HG03159 (cell line): ENCODE measurements at regions not wholly inside any gene's neighbourhood (a gene's known extent, or its start where the extent isn't known, plus 50 kb on each side); places are given as distances from the start of the nearest gene placed in this dataset.
"Not testable (repeated sequence)": the region's sequence is repeated elsewhere in the genome, so short reads cannot be mapped to it uniquely, and the experiment has no call there.

Experiments
- ATAC-seq: cut with Tn5 transposase; IDR thresholded peaks from one replicate; pipeline ENCODE4 v1.9.1; 2021; ENCODE audit warnings: mild to moderate bottlenecking, moderate library complexity; ENCODE audit not compliant: unreplicated experiment

- ATAC-seq = no peak
Observed at GRCh38 chr10:21041763-21042458, 144.8 kb upstream of the NEBL start.

GRCh38 chr10:21039721-21040120 is 142.6 kb upstream of the NEBL start:
- ATAC-seq = no peak

- no peak for ATAC-seq
Observed at GRCh38 chr10:21036757-21037156, 139.6 kb upstream of the NEBL start.

GRCh38 chr10:21034770-21035169 is 137.7 kb upstream of the NEBL start:
- ATAC-seq = not testable (repeated sequence)

GRCh38 chr10:21034241-21034640 is 137.1 kb upstream of the NEBL start:
- no peak for ATAC-seq

GRCh38 chr10:21032587-21033319 is 135.6 kb upstream of the NEBL start:
- no peak for ATAC-seq

GRCh38 chr10:21031232-21031795 is 134.2 kb upstream of the NEBL start:
- ATAC-seq = no peak

- ATAC-seq = no peak
Observed at GRCh38 chr10:21030091-21030490, 133.0 kb upstream of the NEBL start.

GRCh38 chr10:21022821-21023220 is 125.7 kb upstream of the NEBL start:
- no peak for ATAC-seq

GRCh38 chr10:21021843-21022594 is 124.9 kb upstream of the NEBL start:
- ATAC-seq = no peak

- no peak for ATAC-seq
Observed at GRCh38 chr10:21021231-21021630, 124.1 kb upstream of the NEBL start.

- ATAC-seq = peak; percentile 78
Observed at GRCh38 chr10:21020545-21020944, 123.4 kb upstream of the NEBL start.

- ATAC-seq = no peak
Observed at GRCh38 chr10:21019436-21019835, 122.3 kb upstream of the NEBL start.

GRCh38 chr10:21015851-21016250 is 118.7 kb upstream of the NEBL start:
- no peak for ATAC-seq

- no peak for ATAC-seq
Observed at GRCh38 chr10:21014141-21014540, 117.0 kb upstream of the NEBL start.

GRCh38 chr10:21011433-21012018 is 114.4 kb upstream of the NEBL start:
- no peak for ATAC-seq

- no peak for ATAC-seq
Observed at GRCh38 chr10:21010615-21011014, 113.5 kb upstream of the NEBL start.

GRCh38 chr10:21003240-21003822 is 106.2 kb upstream of the NEBL start:
- ATAC-seq = no peak

- ATAC-seq = no peak
Observed at GRCh38 chr10:21002091-21002878, 105.2 kb upstream of the NEBL start.

GRCh38 chr10:20999699-21000098 is 102.6 kb upstream of the NEBL start:
- ATAC-seq = no peak
